SK-N-MC (cell line): ENCODE measurements at regions not wholly inside any gene's neighbourhood (a gene's known extent, or its start where the extent isn't known, plus 50 kb on each side); places are given as distances from the start of the nearest gene placed in this dataset.

ENCODE experiments used
- DNase-seq: peaks from one replicate; pipeline ENCODE4 v3.0.0-alpha.2; 2011; ENCODE audit warnings: low read depth, low spot score
- H3K27ac ChIP-seq: fragments of 200-600 bp; sonication (generic); 2 replicates; pipeline ENCODE4 v1.5.1; 2016; ENCODE audit warnings: mixed run types
- H3K36me3 ChIP-seq: fragments of 200-600 bp; sonication (generic); 2 replicates; pipeline ENCODE4 v1.6.1; 2017; ENCODE audit warnings: antibody characterized with exemption, low read length, mixed read lengths; ENCODE audit not compliant: insufficient read depth
- H3K4me3 ChIP-seq: fragments of 200-600 bp; sonication (generic); 2 replicates; pipeline ENCODE4 v1.5.1; 2016
- H3K9ac ChIP-seq: fragments of 200-600 bp; sonication (generic); 2 replicates; pipeline ENCODE4 v1.8.0; 2017; ENCODE audit warnings: mixed run types, mixed read lengths; ENCODE audit not compliant: insufficient read length
- H3K9me3 ChIP-seq: fragments of 200-600 bp; sonication (generic); 2 replicates; pipeline ENCODE4 v1.6.1; 2017; ENCODE audit warnings: low read depth, mild to moderate bottlenecking, antibody characterized with exemption, low read length, moderate library complexity, mixed read lengths
- EZH2 ChIP-seq: fragments of 200-600 bp; sonication (generic); IDR thresholded peaks from one replicate; pipeline ENCODE4 v1.6.1; 2017; ENCODE audit warnings: antibody characterized with exemption
- FOXP2 ChIP-seq: optimal IDR thresholded peaks from 2 replicates; pipeline ENCODE3; 2011; ENCODE audit warnings: mild to moderate bottlenecking, moderate library complexity; ENCODE audit not compliant: insufficient read depth; ENCODE audit errors: extremely low read length, control extremely low read depth
- POLR2AphosphoS5 ChIP-seq: IDR thresholded peaks from 2 replicates; pipeline ENCODE4 v1.6.1; 2012; ENCODE audit warnings: mild to moderate bottlenecking, low read depth, low read length, borderline replicate concordance

DNA sequence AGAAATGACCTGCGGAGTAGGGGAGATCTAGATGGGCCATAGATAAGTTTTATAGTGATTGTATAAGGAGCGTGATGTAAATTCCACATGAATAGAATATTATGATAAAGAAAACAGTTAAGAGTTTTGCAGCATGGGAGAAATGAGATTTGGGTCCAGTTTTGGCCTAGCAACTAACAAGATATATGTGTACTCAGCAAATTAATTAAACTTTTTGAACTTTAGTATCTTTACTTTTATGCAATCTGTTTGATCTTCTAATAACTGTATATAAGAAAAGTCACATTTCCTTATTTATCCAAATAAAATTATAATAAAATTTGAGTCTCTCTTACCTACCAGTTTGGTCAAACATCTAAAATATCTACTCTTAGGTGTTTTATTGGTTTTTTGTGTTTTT, 1011.8 kb upstream of the NCAM2 start:
- Histone ChIP-seq H3K9ac (no peak overlapping the region), H3K9me3 (no peaks in the 10 kb centered on the region)
- TF ChIP-seq FOXP2: no peak
- no peak for TF ChIP-seq POLR2AphosphoS5
- TF ChIP-seq EZH2: no peak

DNA sequence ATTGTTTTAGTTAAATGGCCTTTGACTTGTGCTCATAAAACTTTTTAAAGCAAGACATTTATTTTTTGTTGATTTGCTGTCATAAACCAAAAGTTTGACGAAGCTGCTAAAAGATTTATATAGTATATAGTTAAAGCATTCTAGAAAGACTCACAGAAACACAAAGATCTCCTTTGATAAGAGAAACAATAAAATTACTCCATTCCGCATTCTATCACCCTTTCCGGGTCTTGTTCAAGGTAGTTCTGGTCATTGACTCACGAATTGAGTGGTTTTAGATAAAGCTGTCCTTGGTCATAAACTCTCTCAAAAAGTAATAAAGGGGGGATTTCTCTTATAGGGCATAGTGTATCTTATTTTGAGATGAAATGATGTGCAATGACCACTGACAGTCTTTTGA, 1010.5 kb upstream of the NCAM2 start:
- no peak overlapping the region for H3K4me3 ChIP-seq
- no peaks in the 10 kb centered on the region for H3K36me3 ChIP-seq
- H3K9me3 ChIP-seq: no peaks in the 10 kb centered on the region
- H3K9ac ChIP-seq: no peak overlapping the region
- no peak for DNase-seq
- H3K27ac ChIP-seq: no peak overlapping the region
- TF ChIP-seq EZH2: no peak
- no peak for TF ChIP-seq FOXP2
- TF ChIP-seq POLR2AphosphoS5: no peak

More for the DNA sequence above, 1011.8 kb upstream of the NCAM2 start:
- H3K4me3 ChIP-seq: no peak overlapping the region
- H3K27ac ChIP-seq: no peak overlapping the region
- DNase-seq: no peak
- H3K36me3 ChIP-seq: no peaks in the 10 kb centered on the region

DNA sequence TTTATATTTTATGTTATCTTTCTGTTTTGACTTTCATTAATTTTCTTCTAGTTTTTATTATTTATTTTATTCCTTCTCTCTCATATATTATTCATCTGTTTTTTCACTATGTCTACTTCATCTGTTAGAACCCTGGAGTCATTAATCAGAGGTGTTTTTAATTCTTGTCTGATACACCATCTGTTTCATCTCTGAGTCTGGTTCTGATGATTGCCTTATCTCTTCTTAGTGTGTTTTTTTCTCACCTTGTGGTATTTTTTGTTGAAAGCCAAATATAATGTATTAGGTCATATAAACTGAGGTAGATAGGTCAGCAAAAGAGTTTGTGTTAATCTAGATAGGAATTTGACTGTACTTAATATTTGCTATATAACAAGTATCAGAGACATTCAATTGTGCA, 1005.7 kb upstream of the NCAM2 start:
- no peaks in the 10 kb centered on the region for H3K36me3 ChIP-seq
- no peak overlapping the region for H3K27ac ChIP-seq
- no peak for DNase-seq
- H3K9me3 ChIP-seq: no peaks in the 10 kb centered on the region
- H3K9ac ChIP-seq: no peak overlapping the region
- TF ChIP-seq POLR2AphosphoS5 (no peak), EZH2 (no peak), FOXP2 (no peak)
- no peak overlapping the region for H3K4me3 ChIP-seq

GRCh38 chr21:19993268-19993667, 1004.9 kb upstream of the NCAM2 start:
- no peaks in the 10 kb centered on the region for H3K9me3 ChIP-seq
- H3K36me3 ChIP-seq: no peaks in the 10 kb centered on the region
- no peak overlapping the region for H3K4me3 ChIP-seq
- no peak overlapping the region for H3K27ac ChIP-seq
- no peak for TF ChIP-seq FOXP2
- no peak for TF ChIP-seq POLR2AphosphoS5
- no peak for TF ChIP-seq EZH2
- H3K9ac ChIP-seq: no peak overlapping the region
- no peak for DNase-seq

GRCh38 chr21:19995253-19995652, 1003.0 kb upstream of the NCAM2 start:
- TF ChIP-seq FOXP2 (no peak), POLR2AphosphoS5 (no peak), EZH2 (no peak)
- Histone ChIP-seq H3K36me3 (no peaks in the 10 kb centered on the region), H3K9ac (no peak overlapping the region), H3K27ac (no peak overlapping the region), H3K4me3 (no peak overlapping the region), H3K9me3 (no peaks in the 10 kb centered on the region)
- no peak for DNase-seq

DNA sequence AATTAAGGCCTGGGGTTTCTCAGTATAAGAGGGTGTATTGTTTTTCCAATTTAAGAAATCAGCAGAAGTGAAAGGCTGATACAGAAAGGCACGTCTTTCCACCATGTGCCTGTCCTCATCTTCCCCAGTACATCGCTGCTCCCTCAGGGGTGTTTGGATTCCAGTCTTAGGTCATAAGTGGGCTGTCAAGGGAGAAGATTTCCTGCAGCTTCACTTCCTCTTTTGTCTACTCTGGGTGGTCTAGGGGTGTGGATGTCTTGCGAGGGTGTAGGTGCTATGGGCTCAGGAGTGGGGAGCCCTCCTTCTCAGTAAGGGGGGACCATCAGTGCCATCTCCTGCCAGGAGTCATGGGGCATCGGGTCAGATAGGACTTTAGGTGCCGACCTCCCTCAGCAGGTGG, 999.8 kb upstream of the NCAM2 start:
- DNase-seq: no peak
- Histone ChIP-seq H3K4me3 (no peak overlapping the region), H3K36me3 (no peaks in the 10 kb centered on the region), H3K9ac (no peak overlapping the region), H3K9me3 (no peaks in the 10 kb centered on the region), H3K27ac (no peak overlapping the region)
- no peak for TF ChIP-seq EZH2

GRCh38 chr21:19999369-20000272, 998.6 kb upstream of the NCAM2 start:
- Histone ChIP-seq H3K27ac (no peak overlapping the region), H3K36me3 (no peaks in the 10 kb centered on the region), H3K4me3 (no peak overlapping the region), H3K9me3 (no peaks in the 10 kb centered on the region), H3K9ac (no peak overlapping the region)
- no peak for DNase-seq
- TF ChIP-seq FOXP2 (no peak), POLR2AphosphoS5 (no peak), EZH2 (no peak)

DNA sequence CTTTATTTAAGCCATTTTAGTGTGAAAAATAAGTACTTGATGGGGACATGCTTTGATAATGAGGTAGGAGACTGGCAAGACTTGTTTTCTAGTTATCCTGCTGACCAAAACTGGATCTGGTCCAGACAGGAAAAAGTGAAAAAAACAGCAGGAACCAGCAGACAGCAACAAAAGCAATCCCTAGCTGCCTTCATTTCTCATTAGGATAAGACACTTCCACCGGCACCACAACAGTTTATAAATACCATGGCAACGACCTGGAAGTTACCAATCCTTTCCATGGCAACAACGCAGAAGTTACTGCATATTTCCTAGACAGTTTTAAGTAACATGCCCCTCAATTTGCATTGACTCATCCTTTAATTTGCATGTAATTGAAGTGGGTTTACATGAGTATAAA, 993.8 kb upstream of the NCAM2 start:
- Histone ChIP-seq H3K4me3 (no peak overlapping the region), H3K36me3 (no peaks in the 10 kb centered on the region), H3K9ac (no peak overlapping the region), H3K27ac (no peak overlapping the region), H3K9me3 (no peaks in the 10 kb centered on the region)
- DNase-seq: no peak
- TF ChIP-seq EZH2 (no peak), POLR2AphosphoS5 (no peak), FOXP2 (no peak)

DNA sequence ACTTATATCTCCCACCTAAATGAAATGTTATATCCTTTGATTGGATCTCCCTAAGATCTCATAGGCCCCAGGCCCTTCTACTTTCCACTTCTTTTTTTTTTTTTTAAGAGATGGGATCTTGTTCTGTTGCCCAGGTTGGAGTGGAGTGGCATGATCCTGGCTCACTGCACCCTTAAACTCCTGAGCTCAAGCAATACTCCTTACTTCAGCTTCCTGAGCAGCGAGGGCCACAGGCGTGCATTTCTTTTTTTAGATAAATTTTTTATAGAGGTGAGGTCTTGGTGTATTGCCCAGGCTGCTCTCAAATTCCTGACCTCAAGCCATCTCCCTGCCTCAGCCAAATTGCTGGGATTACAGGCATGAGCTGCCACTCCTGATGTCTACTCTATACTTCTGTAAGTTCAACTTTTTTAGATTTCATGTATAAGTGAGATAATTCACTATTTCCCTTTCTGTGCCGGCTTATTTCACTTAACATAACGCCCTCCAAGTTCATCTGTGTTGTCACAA, 987.5 kb upstream of the NCAM2 start:
- DNase-seq: no peak
- no peaks in the 10 kb centered on the region for H3K36me3 ChIP-seq
- no peaks in the 10 kb centered on the region for H3K9me3 ChIP-seq
- TF ChIP-seq FOXP2: no peak
- H3K27ac ChIP-seq: no peak overlapping the region
- no peak overlapping the region for H3K4me3 ChIP-seq
- no peak overlapping the region for H3K9ac ChIP-seq
